Bronchial epithelial cell (primary cell): ENCODE measurements at regions not wholly inside any gene's neighbourhood (a gene's known extent, or its start where the extent isn't known, plus 50 kb on each side); places are given as distances from the start of the nearest gene placed in this dataset.

ENCODE experiments used
- DNase-seq: peaks from one replicate; pipeline ENCODE4 v3.0.0-alpha.2; 2010; ENCODE audit warnings: low read depth
- FAIRE-seq: peaks from 2 replicates; lab custom pipeline; 2011; peaks lifted over from hg19 to GRCh38; lab: Jason Lieb, UNC
- H3K27me3 ChIP-seq: 2 replicates; pipeline ENCODE4 v1.5.1; 2011; ENCODE audit warnings: low read length; ENCODE audit not compliant: control insufficient read depth, insufficient read depth
- H3K36me3 ChIP-seq: 2 replicates; pipeline ENCODE4 v1.5.1; 2011; ENCODE audit warnings: low read length; ENCODE audit not compliant: control insufficient read depth, insufficient read depth
- H3K4me3 ChIP-seq: 2 replicates; pipeline ENCODE4 v1.5.1; 2011; ENCODE audit warnings: mild to moderate bottlenecking, low read depth, low read length, control low read depth
- CTCF ChIP-seq: IDR thresholded peaks from 2 replicates; pipeline ENCODE4 v1.5.1; 2011; ENCODE audit warnings: mild to moderate bottlenecking, moderate library complexity, low read length, control low read depth, inconsistent platforms; ENCODE audit not compliant: insufficient read depth, severe bottlenecking

DNA sequence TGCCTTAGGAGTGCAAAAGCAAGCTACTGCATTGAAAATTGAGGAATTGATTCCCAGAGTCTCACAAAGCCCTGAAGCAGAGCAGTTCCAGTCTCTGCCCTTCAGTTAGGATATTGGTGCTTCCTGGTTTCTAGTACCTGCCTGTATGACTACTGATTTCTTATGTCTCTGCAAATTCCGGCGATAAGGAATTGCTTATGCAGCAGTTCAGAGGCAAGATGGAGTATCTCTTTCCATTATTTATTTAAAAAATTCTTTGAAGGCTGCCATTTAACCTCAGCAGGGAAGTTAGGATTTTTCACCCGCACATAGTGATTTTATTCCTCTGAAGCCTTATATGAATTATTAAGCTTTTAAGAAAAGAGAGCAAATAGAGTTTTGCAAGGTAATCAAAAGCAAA is 184.9 kb upstream of the SSTR1 start:
- H3K27me3 ChIP-seq, result no peaks in the 10 kb centered on the region
- H3K36me3 ChIP-seq, result no peaks in the 10 kb centered on the region
- H3K4me3 ChIP-seq, result no peak overlapping the region
- FAIRE-seq (no peak), DNase-seq (no peak)
- no peak for TF ChIP-seq CTCF

DNA sequence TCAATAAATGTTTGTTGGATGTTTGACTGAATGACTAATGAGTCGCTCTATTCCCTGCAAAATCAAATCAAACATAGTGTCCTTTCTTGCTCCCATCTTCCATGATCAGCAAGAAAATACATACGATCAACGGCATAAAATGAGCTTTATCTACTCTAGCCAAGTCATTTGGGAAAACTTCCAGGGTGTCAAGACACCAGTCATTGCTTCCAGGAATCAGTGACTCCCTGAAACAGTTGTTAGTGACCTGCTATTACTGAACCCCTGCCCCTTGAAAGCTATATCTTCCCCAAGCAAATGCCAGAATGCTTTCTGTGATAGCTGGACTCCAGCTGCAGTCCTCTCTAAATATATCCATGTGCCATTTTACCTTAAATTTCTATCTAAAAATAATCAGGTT is 169.5 kb upstream of the SSTR1 start:
- no peak for TF ChIP-seq CTCF
- FAIRE-seq (no peak), DNase-seq (no peak)
- H3K36me3 ChIP-seq, result no peaks in the 10 kb centered on the region
- no peaks in the 10 kb centered on the region for H3K27me3 ChIP-seq
- no peak overlapping the region for H3K4me3 ChIP-seq

DNA sequence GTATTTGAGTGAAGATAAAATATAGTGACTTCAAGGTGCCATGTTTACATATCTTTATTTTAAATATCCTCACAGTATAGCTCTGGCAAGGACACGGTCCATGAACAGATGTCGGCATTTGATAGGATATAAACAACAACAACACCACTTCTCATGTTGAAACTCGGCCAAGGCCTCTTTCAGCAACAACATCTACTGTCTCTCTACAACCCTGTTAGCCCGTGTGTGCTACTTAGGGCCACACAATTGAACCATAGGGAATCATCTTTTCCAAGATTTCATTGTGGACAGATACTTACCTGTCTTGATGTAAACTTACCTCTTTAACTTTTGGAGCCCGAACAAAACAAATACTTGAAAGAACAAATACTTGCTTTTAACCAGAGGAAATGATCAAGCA is 168.7 kb upstream of the SSTR1 start:
- DNase-seq (no peak), FAIRE-seq (no peak)
- no peak overlapping the region for H3K4me3 ChIP-seq
- H3K27me3 ChIP-seq, result no peaks in the 10 kb centered on the region
- TF ChIP-seq CTCF, result no peak
- no peaks in the 10 kb centered on the region for H3K36me3 ChIP-seq

GRCh38 chr14:38039496-38039895 is 168.2 kb upstream of the SSTR1 start:
- DNase-seq (no peak), FAIRE-seq (no peak)
- TF ChIP-seq CTCF, result no peak
- H3K27me3 ChIP-seq, result no peaks in the 10 kb centered on the region
- H3K36me3 ChIP-seq, result no peaks in the 10 kb centered on the region
- no peak overlapping the region for H3K4me3 ChIP-seq

GRCh38 chr14:38040411-38040810 is 167.3 kb upstream of the SSTR1 start:
- no peak for FAIRE-seq
- no peak for TF ChIP-seq CTCF
- Histone ChIP-seq H3K36me3 (no peaks in the 10 kb centered on the region), H3K27me3 (no peaks in the 10 kb centered on the region), H3K4me3 (no peak overlapping the region)
- DNase-seq, result no peak

DNA sequence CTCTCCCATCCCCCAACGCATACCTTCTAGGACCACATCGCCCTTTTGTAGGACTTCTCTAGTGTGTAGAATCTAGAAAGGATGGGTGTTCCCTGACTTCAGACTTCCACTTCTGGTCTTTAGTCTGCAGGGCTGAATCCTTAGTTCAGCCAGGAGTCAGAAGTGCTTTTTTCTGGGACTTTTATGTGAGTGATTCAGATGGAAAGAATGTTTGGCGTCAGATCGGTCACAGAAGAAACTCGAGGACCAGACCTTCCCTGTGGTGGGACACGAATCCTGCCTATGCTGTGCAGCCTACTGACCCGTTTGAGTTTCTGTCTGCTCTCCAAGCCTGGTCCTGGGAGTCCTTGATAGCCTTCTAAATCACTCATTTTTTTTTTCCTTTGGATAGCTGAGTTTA is 165.4 kb upstream of the SSTR1 start:
- H3K27me3 ChIP-seq, result no peaks in the 10 kb centered on the region
- no peak overlapping the region for H3K4me3 ChIP-seq
- FAIRE-seq (no peak), DNase-seq (no peak)
- no peak for TF ChIP-seq CTCF
- H3K36me3 ChIP-seq, result no peaks in the 10 kb centered on the region
